Motor neuron (in vitro differentiated cells): ENCODE measurements at regions not wholly inside any gene's neighbourhood (a gene's known extent, or its start where the extent isn't known, plus 50 kb on each side); places are given as distances from the start of the nearest gene placed in this dataset.

Experiments
- ATAC-seq, 8 experiments: fragments of 200-7000 bp; cut with Tn5 transposase; replicated peaks in 6 of 8; 2 replicates each; pipeline ENCODE4 v1.8.0; 2021; ENCODE audit warnings: mild to moderate bottlenecking in 8 of 8, moderate library complexity in 8 of 8
- H3K27ac ChIP-seq, 2 donors: fragments of 250-450 bp; sonication (Bioruptor Pico); 2 replicates each; pipeline ENCODE4 v1.9.0; 2021; ENCODE audit warnings: antibody characterized with exemption in 2 of 2, mild to moderate bottlenecking in 2 of 2, moderate library complexity in 1 of 2
- H3K4me1 ChIP-seq, 2 donors: fragments of 250-450 bp; sonication (Bioruptor Pico); replicated peaks in 1 of 2; 2 replicates each; pipeline ENCODE4 v1.6.1; 2021; ENCODE audit warnings: antibody characterized with exemption in 2 of 2, mild to moderate bottlenecking in 2 of 2, moderate library complexity in 1 of 2
- H3K4me3 ChIP-seq, 5 donors: fragments of 250-450 bp; sonication (Bioruptor Pico); 2 replicates each; pipeline ENCODE4 v1.9.0; 2021; ENCODE audit warnings: antibody characterized with exemption in 5 of 5, mild to moderate bottlenecking in 5 of 5, moderate library complexity in 4 of 5
- WGBS, 10 experiments: fragments of 450-650 bp; shearing (Covaris generic); methylation state at CpG; one replicate each; pipeline ENCODE4 v1.0.0; 2022; 5-methylcytosine and 5-hydroxymethylcytosine counted together
- in situ Hi-C, 9 experiments: fragments of 400-800 bp; cut with MboI; loops; one replicate each; pipeline ENCODE4 v1.15.0; 2021; ENCODE audit warnings: low sequenced_read_pairs in 9 of 9, low pct_unique_long_range_greater_than_20kb in 2 of 9; ENCODE audit not compliant: unreplicated experiment in 9 of 9

GRCh38 chr7:131620673-131621609, 64.5 kb upstream of the PODXL start:
- no peak overlapping the region for H3K4me3 ChIP-seq
- 74 to 100% (median 87%) methylated on average over 1 to 6 of the region's 8 CpGs; no CpG with 5 or more reads in 2 of the 10 experiments for WGBS, 10 experiments
- in situ Hi-C loops, result no loop called here
- no peak for ATAC-seq
- peaks cover 6 to 9% of the 10 kb centered on the region in 2 donors for H3K4me1 ChIP-seq
- no peak overlapping the region for H3K27ac ChIP-seq

GRCh38 chr7:131619336-131620305, 63.2 kb upstream of the PODXL start:
- ATAC-seq, result peak in 1 of 8 experiments; percentile 24
- no peaks in the 10 kb centered on the region for H3K4me1 ChIP-seq
- H3K4me3 ChIP-seq, result no peak overlapping the region
- in situ Hi-C loops, result no loop called here
- WGBS, 10 experiments, result 78 to 100% (median 86%) methylated on average over 1 to 4 of the region's 10 CpGs; no CpG with 5 or more reads in 5 of the 10 experiments
- no peak overlapping the region for H3K27ac ChIP-seq

- Histone ChIP-seq H3K4me1 (no peaks in the 10 kb centered on the region), H3K27ac (no peak overlapping the region), H3K4me3 (no peak overlapping the region)
- 67 to 100% (median 89%) methylated on average over 1 to 5 of the region's 5 CpGs; no CpG with 5 or more reads in 4 of the 10 experiments for WGBS, 10 experiments
- in situ Hi-C loops, result no loop called here
- ATAC-seq, result no peak
Measured at GRCh38 chr7:131618391-131618790, 62.0 kb upstream of the PODXL start.

GRCh38 chr7:131616487-131617200, 60.2 kb upstream of the PODXL start:
- 43 to 100% (median 93%) methylated on average over 1 to 7 of the region's 8 CpGs; no CpG with 5 or more reads in 2 of the 10 experiments for WGBS, 10 experiments
- in situ Hi-C loops, result no loop called here
- Histone ChIP-seq H3K27ac (no peak overlapping the region), H3K4me1 (no peaks in the 10 kb centered on the region), H3K4me3 (no peak overlapping the region)
- no peak for ATAC-seq

GRCh38 chr7:131613909-131614308, 57.5 kb upstream of the PODXL start:
- Histone ChIP-seq H3K4me3 (no peak overlapping the region), H3K27ac (no peak overlapping the region), H3K4me1 (no peaks in the 10 kb centered on the region)
- ATAC-seq, result no peak
- WGBS, 10 experiments, result 59 to 100% (median 82%) methylated on average over 1 to 6 of the region's 7 CpGs; no CpG with 5 or more reads in 4 of the 10 experiments
- in situ Hi-C loops, result no loop called here

- no peak overlapping the region for H3K4me3 ChIP-seq
- WGBS, 10 experiments, result 80% methylated on average over 1 of the region's 5 CpGs; no CpG with 5 or more reads in 9 of the 10 experiments
- in situ Hi-C loops, result no loop called here
- peak in 4 of 8 experiments; percentile 10 to 43 (median 22) for ATAC-seq
- no peak overlapping the region for H3K27ac ChIP-seq
- H3K4me1 ChIP-seq, result peaks cover 33 to 36% of the 10 kb centered on the region in 2 donors
Measured at GRCh38 chr7:131610007-131610406, 53.6 kb upstream of the PODXL start.

GRCh38 chr7:131608116-131608500, 51.7 kb upstream of the PODXL start:
- Histone ChIP-seq H3K4me3 (no peak overlapping the region), H3K4me1 (peaks cover 42 to 44% of the 10 kb centered on the region in 2 donors), H3K27ac (no peak overlapping the region)
- in situ Hi-C loops, result no loop called here
- ATAC-seq, result peak in 5 of 8 experiments; percentile 61 to 75 (median 65)
- WGBS, 10 experiments, result no CpG with 5 or more reads among the region's 5 CpGs

GRCh38 chr7:131607291-131608115, 51.1 kb upstream of the PODXL start:
- Histone ChIP-seq H3K4me1 (peaks cover 42 to 47% of the 10 kb centered on the region in 2 donors), H3K27ac (peak overlapping the region in 1 of 2 donors; percentile 3), H3K4me3 (no peak overlapping the region)
- peak in 5 of 8 experiments; percentile 14 to 36 (median 26) for ATAC-seq
- in situ Hi-C loops, result no loop called here
- WGBS, 10 experiments, result 12 to 87% (median 26%) methylated on average over 2 to 6 of the region's 21 CpGs; no CpG with 5 or more reads in 4 of the 10 experiments

GRCh38 chr7:131606346-131607290, 50.2 kb upstream of the PODXL start:
- in situ Hi-C loops, result no loop called here
- Histone ChIP-seq H3K27ac (peak overlapping the region in 1 of 2 donors; percentile 80), H3K4me1 (peaks cover 47 to 48% of the 10 kb centered on the region in 2 donors), H3K4me3 (no peak overlapping the region)
- peak in 3 of 8 experiments; percentile 10 to 77 (median 74) for ATAC-seq
- 20 to 84% (median 67%) methylated on average over 1 to 7 of the region's 11 CpGs; no CpG with 5 or more reads in 2 of the 10 experiments for WGBS, 10 experiments
